CD14-positive monocyte (primary cell): ENCODE measurements at regions not wholly inside any gene's neighbourhood (a gene's known extent, or its start where the extent isn't known, plus 50 kb on each side); places are given as distances from the start of the nearest gene placed in this dataset.

Experiments used
- DNase-seq, 3 donors: peaks; one replicate each; pipeline ENCODE4 v3.0.0-alpha.2; 2011 to 2022
- H2AFZ ChIP-seq: 2 replicates; pipeline ENCODE4 v1.6.0; 2012; ENCODE audit warnings: mild to moderate bottlenecking, low read depth, low read length, inconsistent platforms; ENCODE audit not compliant: insufficient read depth, poor library complexity, severe bottlenecking
- H3K27ac ChIP-seq, 2 donors: 1 replicate in 1 of 2; 2 replicates in 1 of 2; pipeline ENCODE4 v1.5.1; 2012 to 2013; ENCODE audit warnings: low read length in 2 of 2, control low read depth in 1 of 2, inconsistent platforms in 1 of 2, low read depth in 1 of 2, mild to moderate bottlenecking in 1 of 2
- H3K27me3 ChIP-seq, 2 donors: one replicate each; pipeline versions ENCODE4 v1.6.0 to v1.6.1; 2011 to 2013; ENCODE audit warnings: low read length in 2 of 2; ENCODE audit not compliant: control insufficient read depth in 2 of 2, insufficient read depth in 2 of 2
- H3K36me3 ChIP-seq, 2 donors: replicated peaks in 1 of 2; 1 replicate in 1 of 2; 2 replicates in 1 of 2; pipeline versions ENCODE4 v1.5.1 to v1.6.1; 2012 to 2013; ENCODE audit warnings: low read length in 2 of 2, control low read depth in 1 of 2, inconsistent platforms in 1 of 2, mild to moderate bottlenecking in 1 of 2; ENCODE audit not compliant: insufficient read depth in 2 of 2, control insufficient read depth in 1 of 2
- H3K4me1 ChIP-seq, 2 donors: 1 replicate in 1 of 2; 2 replicates in 1 of 2; pipeline versions ENCODE4 v1.5.1 to v1.6.1; 2012 to 2013; ENCODE audit warnings: low read length in 2 of 2, control low read depth in 1 of 2, inconsistent platforms in 1 of 2, mild to moderate bottlenecking in 1 of 2, moderate library complexity in 1 of 2; ENCODE audit not compliant: insufficient read depth in 2 of 2, control insufficient read depth in 1 of 2
- H3K4me2 ChIP-seq: replicated peaks from 2 replicates; pipeline ENCODE3; 2012; ENCODE audit warnings: low read length, moderate library complexity, mild to moderate bottlenecking; ENCODE audit not compliant: poor library complexity, severe bottlenecking; ENCODE audit errors: extremely low read depth
- H3K4me3 ChIP-seq, 3 experiments: fragments of 200-600 bp in 1 of 3; sonication (generic) in 1 of 3; replicated peaks in 1 of 3; 1 replicate in 2 of 3; 2 replicates in 1 of 3; pipeline ENCODE4 v1.5.1; 2011 to 2013; ENCODE audit warnings: low read length in 3 of 3, mild to moderate bottlenecking in 3 of 3, control low read depth in 2 of 3, low read depth in 2 of 3, inconsistent platforms in 1 of 3, moderate library complexity in 1 of 3
- H3K79me2 ChIP-seq: 2 replicates; pipeline ENCODE4 v1.6.0; 2012; ENCODE audit warnings: mild to moderate bottlenecking, control low read depth, inconsistent platforms, low read length, moderate library complexity; ENCODE audit not compliant: insufficient read depth
- H3K9ac ChIP-seq: 2 replicates; pipeline ENCODE4 v1.6.0; 2017; ENCODE audit warnings: low read length, mild to moderate bottlenecking; ENCODE audit not compliant: insufficient read depth, poor library complexity, severe bottlenecking
- H3K9me3 ChIP-seq, 2 donors: replicated peaks in 1 of 2; 1 replicate in 1 of 2; 2 replicates in 1 of 2; pipeline versions ENCODE4 v1.5.1 to v1.6.1; 2012 to 2013; ENCODE audit warnings: low read length in 2 of 2, control low read depth in 1 of 2; ENCODE audit not compliant: control insufficient read depth in 1 of 2, insufficient read depth in 1 of 2
- H4K20me1 ChIP-seq: 2 replicates; pipeline ENCODE4 v1.6.0; 2012; ENCODE audit warnings: mild to moderate bottlenecking, low read length, control low read depth, moderate library complexity; ENCODE audit not compliant: insufficient read depth
- H3K27ac Mint-ChIP-seq, 7 donors: one replicate each; pipeline ENCODE4 v1.8.0; 2020; ENCODE audit warnings: mild to moderate bottlenecking in 7 of 7, mixed read lengths in 7 of 7, moderate library complexity in 6 of 7, inconsistent platforms in 2 of 7
- H3K27me3 Mint-ChIP-seq, 3 donors: one replicate each; pipeline ENCODE4 v1.8.0; 2021 to 2022; ENCODE audit warnings: low read depth in 3 of 3, mild to moderate bottlenecking in 3 of 3, mixed read lengths in 3 of 3, moderate library complexity in 3 of 3, inconsistent platforms in 1 of 3
- H3K36me3 Mint-ChIP-seq, 2 donors: one replicate each; pipeline ENCODE4 v1.8.0; 2020; ENCODE audit warnings: mixed read lengths in 2 of 2, inconsistent platforms in 1 of 2, mild to moderate bottlenecking in 1 of 2
- H3K4me1 Mint-ChIP-seq: one replicate; pipeline ENCODE4 v1.8.0; 2020; ENCODE audit warnings: mild to moderate bottlenecking, mixed read lengths
- H3K4me3 Mint-ChIP-seq, 2 donors: one replicate each; pipeline ENCODE4 v1.8.0; 2020; ENCODE audit warnings: mild to moderate bottlenecking in 2 of 2, mixed read lengths in 2 of 2, moderate library complexity in 1 of 2
- H3K9me3 Mint-ChIP-seq, 7 donors: one replicate each; pipeline ENCODE4 v1.8.0; 2020 to 2022; ENCODE audit warnings: mixed read lengths in 7 of 7, mild to moderate bottlenecking in 6 of 7, moderate library complexity in 6 of 7, inconsistent platforms in 2 of 7
- WGBS: methylation state at CpG from one replicate; pipeline ENCODE4 v1.1.5; 2013; ENCODE audit warnings: missing lambda C conversion rate; ENCODE audit not compliant: insufficient coverage; 5-methylcytosine and 5-hydroxymethylcytosine counted together
- intact Hi-C, 2 donors: fragments of 100-400 bp; cut with micrococcal nuclease; formaldehyde crosslinking; loops; one replicate each; pipeline versions ENCODE4 v1.15.0 to v1.15.1; 2023
- TF ChIP-seq, protein P1 (sequence below): fragments of 200-600 bp; IDR thresholded peaks from one replicate; pipeline ENCODE4 v1.8.0; 2022; ENCODE audit warnings: antibody characterized with exemption, mild to moderate bottlenecking

- no peaks in the 10 kb centered on the region for H3K36me3 Mint-ChIP-seq
- intact Hi-C loops, result no loop called here
Observed at GRCh38 chr9:80635065-80635464, 1054.3 kb downstream of the TLE1 start.

DNA sequence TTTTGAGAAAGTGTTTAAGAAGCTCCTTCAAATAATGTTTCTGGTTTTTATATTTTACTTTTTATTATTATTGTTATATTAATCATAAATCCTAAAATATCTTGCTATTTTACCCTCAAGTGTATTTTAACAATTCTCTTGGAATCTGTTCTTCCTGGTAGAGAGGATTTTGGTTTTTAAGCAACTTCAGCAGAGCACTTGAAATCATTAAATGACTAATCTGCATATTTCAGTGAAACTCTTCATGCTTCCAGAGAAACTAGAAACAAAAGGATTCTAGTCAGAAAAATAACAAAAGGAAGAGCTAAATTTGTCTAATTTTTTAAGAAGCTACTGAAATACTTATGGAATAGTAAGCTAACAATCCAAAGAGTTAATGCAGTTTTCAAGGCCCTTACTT is 1057.3 kb downstream of the TLE1 start:
- Mint-ChIP-seq H3K27me3 (no peaks in the 10 kb centered on the region), H3K4me1 (no peaks in the 10 kb centered on the region), H3K36me3 (no peaks in the 10 kb centered on the region), H3K9me3 (peaks cover 2 to 18% (median 7%) of the 10 kb centered on the region in 7 donors), H3K4me3 (no peak overlapping the region), H3K27ac (no peak overlapping the region)
- intact Hi-C loops, result no loop called here
- Histone ChIP-seq H3K4me1 (no peaks in the 10 kb centered on the region), H3K9ac (no peak overlapping the region), H3K9me3 (peaks cover 0 to 8% of the 10 kb centered on the region in 2 donors), H2AFZ (no peak overlapping the region), H3K27me3 (no peaks in the 10 kb centered on the region), H3K4me2 (no peak overlapping the region), H3K27ac (no peak overlapping the region), H4K20me1 (no peaks in the 10 kb centered on the region), H3K79me2 (no peaks in the 10 kb centered on the region), H3K36me3 (no peaks in the 10 kb centered on the region), H3K4me3 (no peak overlapping the region)
- TF ChIP-seq, protein P1, sequence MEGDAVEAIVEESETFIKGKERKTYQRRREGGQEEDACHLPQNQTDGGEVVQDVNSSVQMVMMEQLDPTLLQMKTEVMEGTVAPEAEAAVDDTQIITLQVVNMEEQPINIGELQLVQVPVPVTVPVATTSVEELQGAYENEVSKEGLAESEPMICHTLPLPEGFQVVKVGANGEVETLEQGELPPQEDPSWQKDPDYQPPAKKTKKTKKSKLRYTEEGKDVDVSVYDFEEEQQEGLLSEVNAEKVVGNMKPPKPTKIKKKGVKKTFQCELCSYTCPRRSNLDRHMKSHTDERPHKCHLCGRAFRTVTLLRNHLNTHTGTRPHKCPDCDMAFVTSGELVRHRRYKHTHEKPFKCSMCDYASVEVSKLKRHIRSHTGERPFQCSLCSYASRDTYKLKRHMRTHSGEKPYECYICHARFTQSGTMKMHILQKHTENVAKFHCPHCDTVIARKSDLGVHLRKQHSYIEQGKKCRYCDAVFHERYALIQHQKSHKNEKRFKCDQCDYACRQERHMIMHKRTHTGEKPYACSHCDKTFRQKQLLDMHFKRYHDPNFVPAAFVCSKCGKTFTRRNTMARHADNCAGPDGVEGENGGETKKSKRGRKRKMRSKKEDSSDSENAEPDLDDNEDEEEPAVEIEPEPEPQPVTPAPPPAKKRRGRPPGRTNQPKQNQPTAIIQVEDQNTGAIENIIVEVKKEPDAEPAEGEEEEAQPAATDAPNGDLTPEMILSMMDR, result no peak
- DNase-seq, result no peak

More at GRCh38 chr9:80635065-80635464, 1054.3 kb downstream of the TLE1 start:
- Mint-ChIP-seq H3K9me3 (peaks cover 2 to 19% (median 8%) of the 10 kb centered on the region in 7 donors), H3K4me1 (no peaks in the 10 kb centered on the region), H3K27me3 (no peaks in the 10 kb centered on the region), H3K27ac (no peak overlapping the region), H3K4me3 (no peak overlapping the region)
- Histone ChIP-seq H3K4me2 (no peak overlapping the region), H3K36me3 (no peaks in the 10 kb centered on the region), H3K79me2 (no peaks in the 10 kb centered on the region), H4K20me1 (no peaks in the 10 kb centered on the region), H3K9ac (no peak overlapping the region), H3K27ac (no peak overlapping the region), H3K4me1 (no peaks in the 10 kb centered on the region), H3K9me3 (peaks cover 6 to 8% of the 10 kb centered on the region in 2 donors), H3K4me3 (no peak overlapping the region), H2AFZ (no peak overlapping the region), H3K27me3 (no peaks in the 10 kb centered on the region)
- TF ChIP-seq, protein P1, result no peak
- WGBS, result no CpG with 5 or more reads among the region's 1 CpG
- no peak for DNase-seq
